WERI-Rb-1 (cell line): ENCODE measurements at regions not wholly inside any gene's neighbourhood (a gene's known extent, or its start where the extent isn't known, plus 50 kb on each side); places are given as distances from the start of the nearest gene placed in this dataset.

Experiments used
- DNase-seq: peaks from one replicate; pipeline ENCODE4 v3.0.0-alpha.2; 2020
- H3K27ac ChIP-seq: fragments of 250-450 bp; sonication (Bioruptor Pico); 2 replicates; pipeline ENCODE4 v1.5.1; 2020; ENCODE audit warnings: mild to moderate bottlenecking, moderate library complexity
- H3K27me3 ChIP-seq: fragments of 250-450 bp; sonication (Bioruptor Pico); 2 replicates; pipeline ENCODE4 v1.5.1; 2021; ENCODE audit warnings: mild to moderate bottlenecking, low read depth, moderate library complexity; ENCODE audit not compliant: insufficient read depth, severe bottlenecking
- H3K36me3 ChIP-seq: fragments of 250-450 bp; sonication (Bioruptor Pico); 2 replicates; pipeline ENCODE4 v1.5.1; 2020; ENCODE audit warnings: mild to moderate bottlenecking, moderate library complexity
- H3K4me3 ChIP-seq: 2 replicates; pipeline ENCODE4 v1.5.1; 2011; ENCODE audit warnings: low read depth, mild to moderate bottlenecking, control low read depth, low read length
- H3K9me3 ChIP-seq: fragments of 250-450 bp; sonication (Bioruptor Pico); 2 replicates; pipeline ENCODE4 v1.5.1; 2021; ENCODE audit warnings: mild to moderate bottlenecking, moderate library complexity; ENCODE audit not compliant: severe bottlenecking
- CTCF ChIP-seq: IDR thresholded peaks from 2 replicates; pipeline ENCODE4 v1.5.1; 2011; ENCODE audit warnings: low read depth, mild to moderate bottlenecking, control low read depth, inconsistent platforms, low read length

- no peak for DNase-seq
- Histone ChIP-seq H3K36me3 (no peaks in the 10 kb centered on the region), H3K27ac (no peak overlapping the region), H3K9me3 (peaks cover 3% of the 10 kb centered on the region), H3K4me3 (no peak overlapping the region), H3K27me3 (no peaks in the 10 kb centered on the region)
- TF ChIP-seq CTCF: no peak
Observed at GRCh38 chr22:48112687-48113521, 1350.5 kb downstream of the TBC1D22A start.

- no peak for TF ChIP-seq CTCF
- no peak for DNase-seq
- Histone ChIP-seq H3K36me3 (no peaks in the 10 kb centered on the region), H3K27ac (no peak overlapping the region), H3K4me3 (no peak overlapping the region), H3K27me3 (no peaks in the 10 kb centered on the region), H3K9me3 (no peaks in the 10 kb centered on the region)
Observed at GRCh38 chr22:48106715-48107259, 1344.3 kb downstream of the TBC1D22A start.

GRCh38 chr22:48106215-48106614 lies 1343.8 kb downstream of the TBC1D22A start:
- Histone ChIP-seq H3K9me3 (no peaks in the 10 kb centered on the region), H3K27me3 (no peaks in the 10 kb centered on the region), H3K27ac (no peak overlapping the region), H3K36me3 (no peaks in the 10 kb centered on the region), H3K4me3 (no peak overlapping the region)
- no peak for TF ChIP-seq CTCF
- DNase-seq: no peak

- Histone ChIP-seq H3K4me3 (no peak overlapping the region), H3K9me3 (no peaks in the 10 kb centered on the region), H3K27ac (no peak overlapping the region), H3K27me3 (no peaks in the 10 kb centered on the region), H3K36me3 (no peaks in the 10 kb centered on the region)
- no peak for TF ChIP-seq CTCF
- DNase-seq: no peak
Observed at GRCh38 chr22:48105259-48105658, 1342.8 kb downstream of the TBC1D22A start.

- Histone ChIP-seq H3K27ac (no peak overlapping the region), H3K27me3 (no peaks in the 10 kb centered on the region), H3K9me3 (no peaks in the 10 kb centered on the region), H3K4me3 (no peak overlapping the region), H3K36me3 (no peaks in the 10 kb centered on the region)
- no peak for TF ChIP-seq CTCF
- no peak for DNase-seq
Observed at GRCh38 chr22:48104766-48105165, 1342.3 kb downstream of the TBC1D22A start.
